Kidney (tissue), 13 donors: ENCODE measurements at regions not wholly inside any gene's neighbourhood (a gene's known extent, or its start where the extent isn't known, plus 50 kb on each side); places are given as distances from the start of the nearest gene placed in this dataset.

Source experiments
- DNase-seq, 5 donors: peaks; one replicate each; pipeline ENCODE4 v3.0.0-alpha.2; 2013 to 2020
- FAIRE-seq: peaks from 2 replicates; lab custom pipeline; 2012; peaks lifted over from hg19 to GRCh38; lab: Jason Lieb, UNC
- H3K27ac ChIP-seq, 2 donors: one replicate each; pipeline ENCODE4 v1.7.0; 2013; ENCODE audit warnings: low read depth in 2 of 2, low read length in 2 of 2, inconsistent platforms in 1 of 2
- H3K27me3 ChIP-seq: one replicate; pipeline ENCODE4 v1.7.1; 2013; ENCODE audit warnings: low read length, inconsistent platforms; ENCODE audit not compliant: control insufficient read depth, insufficient read depth
- H3K36me3 ChIP-seq, 3 donors: one replicate each; pipeline versions ENCODE4 v1.7.0 to v1.7.1; 2013; ENCODE audit warnings: low read length in 3 of 3, control low read depth in 1 of 3, inconsistent platforms in 1 of 3; ENCODE audit not compliant: insufficient read depth in 3 of 3, control insufficient read depth in 2 of 3
- H3K4me1 ChIP-seq, 3 donors: one replicate each; pipeline versions ENCODE4 v1.7.0 to v1.7.1; 2013; ENCODE audit warnings: low read length in 3 of 3, inconsistent platforms in 1 of 3, low read depth in 1 of 3; ENCODE audit not compliant: control insufficient read depth in 2 of 3, insufficient read depth in 2 of 3
- H3K4me3 ChIP-seq, 3 donors: one replicate each; pipeline versions ENCODE4 v1.7.0 to v1.8.1; 2013; ENCODE audit warnings: low read length in 3 of 3, control low read depth in 1 of 3, inconsistent platforms in 1 of 3
- H3K9ac ChIP-seq, 3 donors: one replicate each; pipeline versions ENCODE4 v1.7.0 to v1.7.1; 2013; ENCODE audit warnings: low read length in 3 of 3, control low read depth in 1 of 3, inconsistent platforms in 1 of 3
- H3K9me3 ChIP-seq, 3 donors: one replicate each; pipeline versions ENCODE4 v1.7.0 to v1.7.1; 2013; ENCODE audit warnings: low read length in 3 of 3, control low read depth in 1 of 3, inconsistent platforms in 1 of 3; ENCODE audit not compliant: control insufficient read depth in 2 of 3, insufficient read depth in 1 of 3
- intact Hi-C: fragments of 100-400 bp; cut with DNase I; formaldehyde crosslinking; loops from one replicate; pipeline ENCODE4 v1.11.1; 2022
- TF ChIP-seq, protein P1 (sequence below): IDR thresholded peaks from 3 replicates; pipeline ENCODE4 v1.5.1; 2012; ENCODE audit warnings: mild to moderate bottlenecking, moderate library complexity, borderline replicate concordance; ENCODE audit not compliant: insufficient read depth; ENCODE audit errors: extremely low read depth
- donor health status: control.
- donor health status: control.
- donor health status: control.
- donor health status: control.
- donor health status: control.
- donor health status: DM: yes; HTN: yes; CAD: no.
- donor health status: Normal renal cell carcinoma (clear cell type).

DNA sequence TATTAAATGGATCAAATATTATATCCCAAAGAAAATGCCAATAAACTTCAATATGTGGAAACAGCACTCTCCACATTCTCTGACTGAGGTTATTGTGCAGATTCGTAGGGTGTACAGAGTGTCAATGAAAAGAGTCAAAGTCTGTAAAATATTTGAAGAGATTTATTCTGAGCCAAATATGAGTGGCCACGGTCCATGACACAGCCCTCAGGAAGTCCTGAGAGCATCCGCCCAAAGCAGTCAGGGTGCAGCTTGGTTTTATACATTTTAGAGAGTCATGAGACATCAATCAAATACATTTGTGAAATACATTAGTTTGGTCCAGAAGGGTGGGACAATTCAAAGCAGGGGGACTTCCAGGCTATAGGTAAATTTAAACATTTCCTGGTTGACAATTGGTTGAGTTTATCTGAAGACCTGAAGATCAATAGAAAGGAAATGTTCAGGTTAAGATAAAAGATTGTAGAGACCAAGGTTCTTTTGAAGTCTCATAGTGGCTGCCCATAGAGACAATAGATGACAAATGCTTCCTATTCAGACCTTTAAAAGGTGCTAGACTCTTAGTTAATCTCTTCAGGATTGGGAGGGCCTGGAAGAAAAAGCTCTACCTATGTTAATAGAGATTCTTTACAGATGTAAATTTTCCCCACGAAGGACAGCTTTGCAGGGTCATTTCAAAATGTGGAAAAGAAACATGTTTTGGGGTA lies 569.5 kb downstream of the MATN1 start:
- intact Hi-C loops = no loop called here
- DNase-seq (no peak), FAIRE-seq (no peak)
- H3K4me1 ChIP-seq = no peaks in the 10 kb centered on the region
- H3K9ac ChIP-seq = no peak overlapping the region
- H3K4me3 ChIP-seq = no peak overlapping the region
- no peaks in the 10 kb centered on the region for H3K27me3 ChIP-seq
- peaks cover 0 to 7% (median 0%) of the 10 kb centered on the region in 3 donors for H3K9me3 ChIP-seq
- no peaks in the 10 kb centered on the region for H3K36me3 ChIP-seq
- no peak overlapping the region for H3K27ac ChIP-seq
- TF ChIP-seq, protein P1, sequence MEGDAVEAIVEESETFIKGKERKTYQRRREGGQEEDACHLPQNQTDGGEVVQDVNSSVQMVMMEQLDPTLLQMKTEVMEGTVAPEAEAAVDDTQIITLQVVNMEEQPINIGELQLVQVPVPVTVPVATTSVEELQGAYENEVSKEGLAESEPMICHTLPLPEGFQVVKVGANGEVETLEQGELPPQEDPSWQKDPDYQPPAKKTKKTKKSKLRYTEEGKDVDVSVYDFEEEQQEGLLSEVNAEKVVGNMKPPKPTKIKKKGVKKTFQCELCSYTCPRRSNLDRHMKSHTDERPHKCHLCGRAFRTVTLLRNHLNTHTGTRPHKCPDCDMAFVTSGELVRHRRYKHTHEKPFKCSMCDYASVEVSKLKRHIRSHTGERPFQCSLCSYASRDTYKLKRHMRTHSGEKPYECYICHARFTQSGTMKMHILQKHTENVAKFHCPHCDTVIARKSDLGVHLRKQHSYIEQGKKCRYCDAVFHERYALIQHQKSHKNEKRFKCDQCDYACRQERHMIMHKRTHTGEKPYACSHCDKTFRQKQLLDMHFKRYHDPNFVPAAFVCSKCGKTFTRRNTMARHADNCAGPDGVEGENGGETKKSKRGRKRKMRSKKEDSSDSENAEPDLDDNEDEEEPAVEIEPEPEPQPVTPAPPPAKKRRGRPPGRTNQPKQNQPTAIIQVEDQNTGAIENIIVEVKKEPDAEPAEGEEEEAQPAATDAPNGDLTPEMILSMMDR = no peak

DNA sequence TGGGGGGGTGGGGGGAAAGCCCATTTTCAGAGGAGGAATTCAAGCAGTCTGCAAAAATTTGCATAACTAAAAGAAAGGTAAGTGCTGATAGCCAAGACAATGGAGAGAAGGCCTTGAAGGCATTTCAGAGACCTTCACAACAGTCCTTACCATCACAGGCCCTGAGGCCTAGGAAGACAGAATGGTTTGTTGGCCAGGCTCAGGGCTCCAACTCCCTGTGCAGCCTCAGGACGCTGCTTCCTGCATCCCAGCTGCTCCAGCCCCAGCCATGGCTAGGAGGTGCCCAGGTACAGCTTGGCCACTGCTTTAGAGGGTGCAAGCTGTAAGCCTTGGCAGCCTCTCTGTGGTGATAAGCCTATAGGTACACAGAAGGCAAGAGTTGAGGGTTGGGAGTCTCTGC lies 571.6 kb downstream of the MATN1 start:
- H3K4me3 ChIP-seq = no peak overlapping the region
- peak in 1 of 5 donors; percentile 2 for DNase-seq
- H3K27me3 ChIP-seq = no peaks in the 10 kb centered on the region
- intact Hi-C loops = no loop called here
- no peak for FAIRE-seq
- H3K9me3 ChIP-seq = peaks cover 0 to 7% (median 0%) of the 10 kb centered on the region in 3 donors
- H3K4me1 ChIP-seq = no peaks in the 10 kb centered on the region
- TF ChIP-seq, protein P1 = no peak
- no peaks in the 10 kb centered on the region for H3K36me3 ChIP-seq
- H3K9ac ChIP-seq = no peak overlapping the region
- no peak overlapping the region for H3K27ac ChIP-seq

DNA sequence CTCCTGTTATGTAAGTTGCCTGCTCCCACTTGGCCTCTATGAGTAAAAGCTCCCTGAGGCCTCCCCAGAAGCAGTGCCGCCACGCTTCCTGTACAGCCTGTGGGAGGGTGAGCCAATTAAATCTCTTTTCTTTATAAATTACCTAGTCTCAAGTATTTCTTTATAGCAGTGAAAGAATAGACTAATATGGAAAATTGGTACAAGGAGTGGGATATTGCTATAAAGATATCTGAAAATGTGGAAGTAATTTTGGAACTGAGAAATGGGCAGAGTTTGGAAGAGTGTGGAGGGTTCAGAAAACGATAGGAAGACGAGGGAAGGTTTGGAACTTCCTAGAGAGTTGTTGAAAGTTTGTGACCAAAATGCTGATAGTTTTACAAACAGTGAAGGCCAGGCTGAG lies 572.3 kb downstream of the MATN1 start:
- FAIRE-seq (no peak), DNase-seq (peak in 1 of 5 donors; percentile 4)
- TF ChIP-seq, protein P1 = no peak
- no peaks in the 10 kb centered on the region for H3K36me3 ChIP-seq
- no peaks in the 10 kb centered on the region for H3K4me1 ChIP-seq
- no peaks in the 10 kb centered on the region for H3K27me3 ChIP-seq
- H3K27ac ChIP-seq = no peak overlapping the region
- H3K9ac ChIP-seq = no peak overlapping the region
- no peak overlapping the region for H3K4me3 ChIP-seq
- intact Hi-C loops = no loop called here
- H3K9me3 ChIP-seq = peaks cover 0 to 7% (median 0%) of the 10 kb centered on the region in 3 donors

DNA sequence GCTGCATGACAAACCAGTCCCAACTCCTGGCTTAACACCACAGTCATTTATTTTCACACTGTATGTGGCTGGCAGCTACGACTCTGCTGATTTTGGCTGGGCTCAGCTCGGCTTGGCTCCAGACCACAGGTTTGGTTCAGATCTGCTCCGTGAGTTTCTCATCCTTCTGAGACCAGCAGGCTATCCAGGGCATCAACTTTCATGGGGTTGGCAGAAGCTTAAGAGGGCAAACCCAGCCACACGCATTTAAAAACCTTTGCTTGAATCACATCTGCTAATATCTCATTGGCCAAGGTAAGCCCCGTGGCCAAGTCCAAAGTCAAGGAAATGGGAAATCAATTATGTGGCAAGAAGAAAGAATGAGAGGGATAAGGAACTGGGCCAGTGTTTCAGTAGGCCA lies 574.2 kb downstream of the MATN1 start:
- Histone ChIP-seq H3K27me3 (no peaks in the 10 kb centered on the region), H3K27ac (no peak overlapping the region), H3K9ac (no peak overlapping the region), H3K4me1 (no peaks in the 10 kb centered on the region), H3K9me3 (peaks cover 0 to 7% (median 0%) of the 10 kb centered on the region in 3 donors), H3K4me3 (no peak overlapping the region), H3K36me3 (no peaks in the 10 kb centered on the region)
- DNase-seq = no peak
- TF ChIP-seq, protein P1 = no peak
- intact Hi-C loops = no loop called here
- FAIRE-seq = no peak
